GM19467 (cell line): ENCODE measurements at regions not wholly inside any gene's neighbourhood (a gene's known extent, or its start where the extent isn't known, plus 50 kb on each side); places are given as distances from the start of the nearest gene placed in this dataset.
A peak's percentile ranks its signal among the peaks of the same experiment; 100 is the strongest.

Experiments used
- ATAC-seq: cut with Tn5 transposase; IDR thresholded peaks from one replicate; pipeline ENCODE4 v1.9.1; 2021; ENCODE audit warnings: mild to moderate bottlenecking, moderate library complexity; ENCODE audit not compliant: unreplicated experiment

GRCh38 chr13:73972545-73972944 lies 161.7 kb downstream of the KLF12 start:
- no peak for ATAC-seq

GRCh38 chr13:73971481-73971880 lies 162.7 kb downstream of the KLF12 start:
- no peak for ATAC-seq

GRCh38 chr13:73970421-73971055 lies 163.7 kb downstream of the KLF12 start:
- ATAC-seq: no peak

DNA sequence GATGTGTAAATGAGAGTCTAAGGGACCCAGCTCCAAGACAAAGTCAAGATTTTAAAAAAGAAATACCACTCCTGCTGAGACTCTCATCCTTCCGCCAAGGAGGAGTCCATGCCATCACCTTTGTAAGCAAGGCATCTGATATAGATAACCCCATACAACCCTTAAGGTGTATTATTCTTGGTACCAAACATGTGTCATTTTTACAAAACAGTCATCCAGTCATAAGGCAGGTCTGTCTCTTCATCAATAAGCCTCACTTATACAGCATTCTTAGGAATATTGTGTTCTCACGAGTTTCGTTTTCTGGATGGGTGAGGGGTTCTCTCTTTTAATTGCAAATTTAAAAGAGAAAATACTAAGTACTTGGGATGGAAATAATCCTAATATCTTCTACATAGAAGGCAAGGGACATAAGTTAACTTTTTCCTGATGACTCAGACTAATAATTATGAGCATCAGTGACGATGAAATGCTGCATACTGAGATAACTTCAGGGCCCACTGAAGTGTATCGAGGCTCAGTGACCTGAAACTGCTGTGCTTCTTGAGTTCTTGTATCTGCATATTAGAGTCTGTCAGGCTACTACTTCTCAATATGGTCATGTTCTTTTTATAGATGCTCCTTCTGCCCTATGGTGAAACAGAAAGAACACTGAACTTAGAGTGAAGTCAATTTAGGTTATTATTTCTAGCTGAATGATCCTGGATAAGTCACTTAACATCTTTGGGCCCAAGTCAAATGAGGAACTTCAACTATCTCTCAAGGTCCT lies 166.6 kb downstream of the KLF12 start:
- ATAC-seq: peak; percentile 99

GRCh38 chr13:73966331-73966730 lies 167.9 kb downstream of the KLF12 start:
- ATAC-seq: no peak

DNA sequence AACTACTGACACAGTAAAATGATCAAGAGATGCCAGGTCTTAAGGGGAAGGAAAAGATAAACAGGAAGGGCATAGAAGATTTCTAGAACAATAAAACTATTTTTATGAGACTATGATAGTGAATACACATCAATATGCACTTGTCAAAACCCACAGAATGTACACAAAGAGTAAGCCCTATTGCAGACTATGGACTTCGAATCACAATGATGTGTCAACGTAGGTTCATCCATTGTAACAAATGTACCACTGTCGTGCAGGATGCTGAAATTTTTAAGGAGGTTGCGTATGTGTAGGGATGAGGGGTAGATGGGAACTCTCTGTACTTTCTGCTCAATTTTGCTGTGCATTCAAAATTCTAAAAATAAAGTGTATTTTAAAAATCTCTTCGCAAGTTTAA lies 171.9 kb downstream of the KLF12 start:
- ATAC-seq: no peak

DNA sequence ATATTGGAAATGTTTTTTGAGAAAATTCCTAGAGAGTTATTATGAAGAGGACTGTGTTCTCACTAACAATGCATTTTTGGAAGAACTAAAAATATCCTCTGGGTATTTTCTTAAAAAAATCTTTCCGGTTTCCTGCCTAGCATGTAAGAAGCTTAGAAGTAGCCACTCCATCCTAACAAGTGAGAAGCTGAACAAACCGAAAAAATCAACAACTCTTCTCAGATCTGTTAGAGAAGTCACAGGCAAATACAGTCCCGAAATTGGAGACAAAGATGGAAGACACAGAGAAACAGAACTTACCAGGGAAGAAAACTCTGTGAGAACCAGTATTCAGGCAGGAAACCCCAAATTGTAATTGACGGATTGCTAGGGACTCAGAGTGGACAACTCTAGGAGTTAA lies 173.0 kb downstream of the KLF12 start:
- no peak for ATAC-seq

GRCh38 chr13:73960474-73960873 lies 173.7 kb downstream of the KLF12 start:
- ATAC-seq: no peak

- ATAC-seq: no peak
Observed at GRCh38 chr13:73958657-73959397, 175.4 kb downstream of the KLF12 start.

DNA sequence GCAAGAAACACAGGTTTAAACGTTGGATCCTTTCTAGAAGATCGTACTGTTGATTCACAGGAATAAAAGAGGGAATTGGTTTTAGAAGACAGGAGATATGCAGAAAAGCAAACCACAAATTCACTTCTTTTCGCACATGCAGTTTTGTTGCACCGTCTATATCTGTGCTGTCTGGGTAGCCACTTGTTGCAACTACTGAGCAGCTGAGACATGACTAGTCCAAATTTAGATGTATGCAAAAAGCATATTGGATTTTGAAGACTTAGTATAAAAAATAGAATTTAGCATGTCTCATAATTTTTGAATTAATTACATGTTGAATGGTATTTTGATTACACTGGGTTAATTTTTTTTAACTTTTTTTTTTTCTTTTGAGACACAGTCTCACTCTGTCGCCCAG lies 176.3 kb downstream of the KLF12 start:
- no peak for ATAC-seq

GRCh38 chr13:73956795-73957408 lies 177.3 kb downstream of the KLF12 start:
- no peak for ATAC-seq

GRCh38 chr13:73955977-73956500 lies 178.2 kb downstream of the KLF12 start:
- no peak for ATAC-seq

GRCh38 chr13:73954808-73955207 lies 179.4 kb downstream of the KLF12 start:
- ATAC-seq: no peak

DNA sequence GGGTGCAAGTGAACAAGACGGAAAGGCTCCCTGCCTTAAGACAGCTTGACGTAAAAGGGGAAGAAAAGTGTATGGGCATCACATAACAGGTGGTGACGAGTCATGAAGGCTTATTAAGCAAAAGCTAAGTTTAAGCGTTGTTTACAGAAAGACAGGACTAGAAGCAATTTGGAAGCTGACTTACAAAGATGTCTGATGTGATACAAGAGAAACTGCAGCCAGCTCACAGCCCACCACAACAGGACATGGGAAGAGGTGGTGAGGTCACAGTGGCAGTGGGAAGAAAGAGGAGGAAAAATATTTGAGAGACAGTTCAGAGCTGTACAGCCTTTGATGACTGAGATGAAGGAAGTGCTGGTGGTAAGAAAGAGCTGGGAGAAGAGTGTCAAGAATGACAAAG lies 181.6 kb downstream of the KLF12 start:
- ATAC-seq: no peak

DNA sequence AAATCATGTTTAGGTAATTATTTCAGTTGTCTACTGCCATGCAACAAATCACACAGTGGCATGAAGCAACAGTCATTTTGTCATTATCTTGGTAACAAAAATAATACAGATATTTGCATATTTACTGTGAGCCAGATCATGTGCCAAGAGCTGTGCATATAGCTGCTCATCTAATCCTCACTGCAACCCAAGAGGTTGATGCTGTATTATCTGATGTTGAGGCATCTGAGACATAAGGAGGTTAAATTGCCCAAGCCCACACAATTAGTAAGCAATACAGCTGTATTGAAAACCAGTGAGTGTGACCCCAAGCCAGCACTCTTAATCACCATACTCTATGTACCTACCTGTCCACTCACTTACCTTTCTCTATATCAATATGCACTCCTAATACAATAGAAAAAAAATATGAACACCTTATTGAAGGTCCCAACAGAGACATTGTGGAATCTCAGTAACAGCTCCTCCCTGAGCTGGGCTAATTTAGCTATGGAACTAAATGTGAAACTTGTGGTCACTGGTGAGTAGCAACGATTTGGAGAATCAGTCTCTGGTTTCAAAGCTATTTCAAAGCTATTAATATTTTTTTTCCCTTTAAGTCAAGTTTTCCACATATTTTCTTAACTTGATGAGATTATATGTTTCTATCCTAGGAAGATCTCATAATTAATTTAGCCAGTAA lies 185.2 kb downstream of the KLF12 start:
- ATAC-seq: no peak

DNA sequence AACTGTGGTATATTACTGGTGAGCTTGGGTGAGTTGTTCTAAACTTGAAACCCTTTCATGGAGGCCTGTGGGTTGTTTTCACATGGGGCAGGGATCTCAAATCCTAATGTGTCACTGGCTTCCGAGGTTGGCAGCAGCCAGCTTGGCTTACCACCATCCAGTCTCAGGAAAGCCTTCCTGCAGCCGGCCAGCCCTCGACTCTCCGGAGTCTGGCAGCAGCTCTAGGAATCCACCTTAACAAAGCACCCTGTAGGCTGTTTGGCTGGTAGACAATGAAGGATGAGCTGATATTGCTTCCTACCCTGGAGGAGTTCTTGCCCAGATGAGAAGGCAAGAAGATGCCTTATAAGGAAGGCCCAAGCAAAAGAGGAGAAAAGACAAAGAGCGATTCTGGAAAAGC lies 188.3 kb downstream of the KLF12 start:
- no peak for ATAC-seq

- no peak for ATAC-seq
Observed at GRCh38 chr13:73945382-73945781, 188.8 kb downstream of the KLF12 start.

DNA sequence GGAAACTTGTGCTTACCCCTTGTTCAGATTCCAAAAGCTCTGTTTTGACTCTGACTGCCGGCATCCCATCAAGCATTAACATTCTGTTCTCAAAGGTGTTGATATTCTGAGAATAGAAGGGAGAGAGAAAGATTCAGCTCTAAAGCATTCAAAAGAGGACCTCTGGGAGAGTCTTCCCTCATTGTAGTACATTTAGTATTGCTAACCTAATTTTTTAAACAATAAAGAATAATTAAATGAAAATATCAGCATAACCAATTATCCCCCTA lies 190.3 kb downstream of the KLF12 start:
- ATAC-seq: no peak

- ATAC-seq: peak; percentile 75
Observed at GRCh38 chr13:73943137-73943964, 190.9 kb downstream of the KLF12 start.

DNA sequence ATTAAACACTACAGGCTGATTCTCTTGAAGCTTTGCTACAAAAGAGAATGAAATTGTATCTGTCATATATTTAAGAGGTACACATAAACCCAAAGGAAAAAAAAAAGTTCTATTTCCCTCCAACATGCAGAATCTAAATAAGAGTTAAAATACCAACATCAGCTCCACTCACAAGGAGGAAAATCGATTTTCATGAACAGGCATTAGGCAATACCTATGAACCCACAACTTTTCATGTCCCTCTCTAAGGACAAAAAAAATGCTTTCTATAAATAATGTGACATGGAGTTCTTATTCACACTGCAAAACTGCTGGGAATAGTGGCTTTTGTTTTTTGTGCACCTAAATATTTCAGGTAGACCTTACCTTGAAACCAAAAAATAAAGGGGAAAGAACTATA lies 192.5 kb downstream of the KLF12 start:
- no peak for ATAC-seq
